ENCODE measurements at regions not wholly inside any gene's neighbourhood (a gene's known extent, or its start where the extent isn't known, plus 50 kb on each side); places are given as distances from the start of the nearest gene placed in this dataset.

GRCh38 chr6:22497276-22497675 is 72.1 kb upstream of the HDGFL1 start:
- Histone ChIP-seq H3K36me3 (no peaks in the 10 kb centered on the region), H3K9me3 (no peaks in the 10 kb centered on the region; the same call in 1 of the 2 replicates), H3K4me3 (ENCODE audit: low read depth, low read length) (no peak overlapping the region), H3K4me1 (peaks cover 13% of the 10 kb centered on the region), H3K27me3 (no peaks in the 10 kb centered on the region)
- TF ChIP-seq CTCF (IDR thresholded peaks at IDR 0.05; ENCODE audit: low read depth, low read length), result no peak
- DNase-seq, result no peak

- H3K27me3 ChIP-seq, result no peaks in the 10 kb centered on the region
- no peak for DNase-seq
These were observed 69.6 kb upstream of the HDGFL1 start for GRCh38 chr6:22499815-22500214.

GRCh38 chr6:22506496-22506895 is 62.9 kb upstream of the HDGFL1 start:
- no peak for DNase-seq
- H3K4me3 ChIP-seq (ENCODE audit: low read depth, low read length), result no peak overlapping the region
- no peaks in the 10 kb centered on the region for H3K36me3 ChIP-seq
- TF ChIP-seq CTCF (IDR thresholded peaks at IDR 0.05; ENCODE audit: low read depth, low read length), result no peak
- no peaks in the 10 kb centered on the region for H3K27me3 ChIP-seq
- H3K9me3 ChIP-seq, result no peaks in the 10 kb centered on the region
- H3K4me1 ChIP-seq, result peaks cover 3% of the 10 kb centered on the region

More at GRCh38 chr6:22499815-22500214, 69.6 kb upstream of the HDGFL1 start:
- Histone ChIP-seq H3K36me3 (no peaks in the 10 kb centered on the region), H3K4me3 (ENCODE audit: low read depth, low read length) (no peak overlapping the region), H3K9me3 (no peaks in the 10 kb centered on the region; the same call in 1 of the 2 replicates), H3K4me1 (peaks cover 13% of the 10 kb centered on the region)
- no peak for TF ChIP-seq CTCF (IDR thresholded peaks at IDR 0.05; ENCODE audit: low read depth, low read length)

GRCh38 chr6:22512686-22513427 is 56.5 kb upstream of the HDGFL1 start:
- no peak for TF ChIP-seq CTCF (IDR thresholded peaks at IDR 0.05; ENCODE audit: low read depth, low read length)
- no peak for DNase-seq
- no peaks in the 10 kb centered on the region for H3K36me3 ChIP-seq
- H3K4me1 ChIP-seq, result peaks cover 3% of the 10 kb centered on the region; the same call in 1 of the 2 replicates
- no peaks in the 10 kb centered on the region for H3K9me3 ChIP-seq
- H3K4me3 ChIP-seq (ENCODE audit: low read depth, low read length), result no peak overlapping the region
- H3K27me3 ChIP-seq, result no peaks in the 10 kb centered on the region

GRCh38 chr6:22513667-22514066 is 55.7 kb upstream of the HDGFL1 start:
- Histone ChIP-seq H3K36me3 (no peaks in the 10 kb centered on the region), H3K9me3 (no peaks in the 10 kb centered on the region), H3K4me1 (peaks cover 3% of the 10 kb centered on the region; the same call in 1 of the 2 replicates), H3K4me3 (ENCODE audit: low read depth, low read length) (no peak overlapping the region), H3K27me3 (no peaks in the 10 kb centered on the region)
- DNase-seq, result no peak
- no peak for TF ChIP-seq CTCF (IDR thresholded peaks at IDR 0.05; ENCODE audit: low read depth, low read length)

GRCh38 chr6:22519237-22519636 is 50.1 kb upstream of the HDGFL1 start:
- Histone ChIP-seq H3K4me3 (ENCODE audit: low read depth, low read length) (no peak overlapping the region), H3K36me3 (no peaks in the 10 kb centered on the region), H3K27me3 (no peaks in the 10 kb centered on the region), H3K9me3 (no peaks in the 10 kb centered on the region), H3K4me1 (no peaks in the 10 kb centered on the region)
- no peak for TF ChIP-seq CTCF (IDR thresholded peaks at IDR 0.05; ENCODE audit: low read depth, low read length)
- no peak for DNase-seq
